B cell (primary cell): ENCODE measurements at regions not wholly inside any gene's neighbourhood (a gene's known extent, or its start where the extent isn't known, plus 50 kb on each side); places are given as distances from the start of the nearest gene placed in this dataset.

Experiments
- ATAC-seq: fragments of 200-7000 bp; cut with Tn5 transposase; one replicate; pipeline ENCODE4 v1.10.0; 2021; ENCODE audit warnings: low read depth, mild to moderate bottlenecking, moderate number of reproducible peaks, moderate library complexity
- CTCF ChIA-PET: fragments of 350-600 bp; sonication (Branson Sonifier 250); formaldehyde crosslinking; loops from one replicate; lab custom pipeline; 2021; ENCODE audit warnings: antibody characterized with exemption, inconsistent platforms; lab: Charles Lee
- POLR2A ChIA-PET: fragments of 350-600 bp; sonication (Branson Sonifier 250); formaldehyde crosslinking; loops from one replicate; lab custom pipeline; 2021; ENCODE audit warnings: antibody characterized with exemption; lab: Charles Lee
- DNase-seq: peaks from one replicate; pipeline ENCODE4 v3.0.0; 2013
- H2AFZ ChIP-seq: 2 replicates; pipeline ENCODE4 v1.6.1; 2012; ENCODE audit warnings: mild to moderate bottlenecking, low read depth, low read length; ENCODE audit not compliant: insufficient read depth, poor library complexity, severe bottlenecking
- H3K27ac ChIP-seq, 2 donors: 1 replicate in 1 of 2; 2 replicates in 1 of 2; pipeline ENCODE4 v1.5.1; 2012 to 2013; ENCODE audit warnings: low read length in 2 of 2, mild to moderate bottlenecking in 2 of 2, moderate library complexity in 1 of 2
- H3K27me3 ChIP-seq, 4 experiments: fragments of 200-600 bp in 1 of 4; sonication (generic) in 1 of 4; replicated peaks in 1 of 4; 1 replicate in 2 of 4; 2 replicates in 2 of 4; pipeline versions ENCODE4 v1.6.1 to v1.7.0; 2013 to 2016; ENCODE audit warnings: low read length in 3 of 4, mild to moderate bottlenecking in 2 of 4, mixed read lengths in 1 of 4, moderate library complexity in 1 of 4; ENCODE audit not compliant: insufficient read depth in 4 of 4, control insufficient read depth in 3 of 4; ENCODE audit errors: control extremely low read depth in 1 of 4
- H3K36me3 ChIP-seq, 2 experiments: replicated peaks in 1 of 2; 1 replicate in 1 of 2; 2 replicates in 1 of 2; pipeline versions ENCODE4 v1.6.1 to v1.7.1; 2013; ENCODE audit warnings: low read length in 1 of 2; ENCODE audit not compliant: insufficient read depth in 2 of 2, control insufficient read depth in 1 of 2; ENCODE audit errors: control extremely low read depth in 1 of 2, extremely low read depth in 1 of 2
- H3K4me1 ChIP-seq, 2 donors: fragments of 200-600 bp in 1 of 2; sonication (generic) in 1 of 2; 1 replicate in 1 of 2; 2 replicates in 1 of 2; pipeline versions ENCODE4 v1.5.1 to v1.6.1; 2013 to 2017; ENCODE audit warnings: low read length in 2 of 2; ENCODE audit not compliant: control insufficient read depth in 2 of 2, insufficient read depth in 2 of 2
- H3K4me2 ChIP-seq: replicated peaks from 2 replicates; pipeline ENCODE3; 2012; ENCODE audit warnings: mild to moderate bottlenecking, low read depth, low read length; ENCODE audit not compliant: poor library complexity, severe bottlenecking
- H3K4me3 ChIP-seq, 5 experiments: fragments of 200-600 bp in 1 of 5; sonication (generic) in 1 of 5; 1 replicate in 3 of 5; 2 replicates in 2 of 5; pipeline versions ENCODE4 v1.5.1 to v1.7.0; 2011 to 2016; ENCODE audit warnings: low read length in 4 of 5, mild to moderate bottlenecking in 4 of 5, low read depth in 2 of 5, control low read depth in 1 of 5, moderate library complexity in 1 of 5; ENCODE audit not compliant: insufficient read depth in 1 of 5; ENCODE audit errors: control extremely low read depth in 1 of 5, extremely low read depth in 1 of 5
- H3K79me2 ChIP-seq: fragments of 200-600 bp; sonication (generic); one replicate; pipeline ENCODE4 v1.6.0; 2016; ENCODE audit warnings: low read length; ENCODE audit not compliant: control insufficient read depth, insufficient read depth
- H3K9ac ChIP-seq: fragments of 200-600 bp; sonication (generic); 2 replicates; pipeline ENCODE4 v1.6.1; 2017; ENCODE audit warnings: mild to moderate bottlenecking, low read length, moderate library complexity
- H3K9me3 ChIP-seq, 3 donors: one replicate each; pipeline versions ENCODE4 v1.6.1 to v1.7.1; 2013; ENCODE audit warnings: low read length in 2 of 3; ENCODE audit not compliant: control insufficient read depth in 2 of 3, insufficient read depth in 1 of 3; ENCODE audit errors: control extremely low read depth in 1 of 3
- H4K20me1 ChIP-seq: 2 replicates; pipeline ENCODE4 v1.6.0; 2012; ENCODE audit warnings: mild to moderate bottlenecking, low read length; ENCODE audit not compliant: insufficient read depth, control insufficient read depth, poor library complexity, severe bottlenecking
- H3K27ac Mint-ChIP-seq: one replicate; pipeline ENCODE4 v1.8.0; 2021; ENCODE audit warnings: mixed read lengths
- H3K27me3 Mint-ChIP-seq: one replicate; pipeline ENCODE4 v1.8.0; 2021; ENCODE audit warnings: mixed read lengths
- H3K4me1 Mint-ChIP-seq: one replicate; pipeline ENCODE4 v1.8.0; 2021; ENCODE audit warnings: mixed read lengths
- H3K4me3 Mint-ChIP-seq: one replicate; pipeline ENCODE4 v1.8.0; 2021; ENCODE audit warnings: mixed read lengths
- H3K9me3 Mint-ChIP-seq: one replicate; pipeline ENCODE4 v1.8.0; 2022; ENCODE audit warnings: mixed read lengths; ENCODE audit not compliant: insufficient read depth
- EZH2 ChIP-seq: IDR thresholded peaks from 2 replicates; pipeline ENCODE4 v1.6.1; 2012; ENCODE audit warnings: borderline replicate concordance, low read depth, mild to moderate bottlenecking, moderate library complexity, low read length; ENCODE audit not compliant: insufficient read depth, poor library complexity, severe bottlenecking
- WGBS: methylation state at CpG from one replicate; pipeline ENCODE4 v1.1.5; 2013; ENCODE audit warnings: missing lambda C conversion rate; ENCODE audit not compliant: insufficient coverage; 5-methylcytosine and 5-hydroxymethylcytosine counted together
- intact Hi-C: fragments of 100-400 bp; cut with micrococcal nuclease; formaldehyde crosslinking; loops from one replicate; pipeline ENCODE4 v1.10.0; 2022
- TF ChIP-seq, protein P1 (sequence below): fragments of 200-600 bp; IDR thresholded peaks from one replicate; pipeline ENCODE4 v1.8.0; 2022; ENCODE audit warnings: antibody characterized with exemption, mild to moderate bottlenecking

DNA sequence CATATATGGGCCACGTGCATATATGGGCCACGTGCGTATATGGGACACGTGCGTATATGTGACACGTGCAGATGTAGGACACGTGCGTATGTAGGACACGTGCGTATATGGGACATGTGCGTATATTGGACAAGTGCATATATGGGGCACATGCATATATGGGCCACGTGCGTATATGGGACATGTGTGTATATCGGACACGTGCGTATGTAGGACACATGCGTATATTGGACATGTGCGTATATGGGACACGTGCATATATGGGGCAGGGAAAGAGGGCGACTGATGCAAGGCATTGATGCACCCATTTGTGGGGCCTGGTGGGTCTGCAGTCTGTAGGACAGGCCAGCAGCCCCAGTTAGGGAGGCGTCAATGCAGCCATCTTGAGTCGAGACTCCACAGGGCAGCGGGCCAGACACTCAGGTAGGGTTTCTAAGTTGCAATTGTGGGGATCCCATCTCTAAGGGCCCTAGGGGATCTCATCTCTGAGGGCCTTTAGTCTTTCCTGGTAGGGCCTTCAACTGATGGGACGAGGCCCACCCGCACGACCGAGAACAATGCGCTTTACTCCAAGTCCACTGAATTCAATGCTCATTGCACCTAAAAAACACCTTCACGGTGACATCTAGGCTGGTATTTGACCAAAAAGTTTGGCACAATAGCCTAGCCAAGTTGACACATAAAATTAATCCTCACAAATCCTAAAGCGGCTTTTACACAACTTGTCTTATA lies 92.3 kb upstream of the ZNF516 start:
- Histone ChIP-seq H4K20me1 (no peaks in the 10 kb centered on the region), H3K4me3 (no peak overlapping the region), H3K27me3 (peaks cover 0 to 17% (median 3%) of the 10 kb centered on the region in 4 experiments), H3K4me1 (no peaks in the 10 kb centered on the region), H3K9me3 (no peaks in the 10 kb centered on the region), H3K36me3 (no peaks in the 10 kb centered on the region), H3K79me2 (no peaks in the 10 kb centered on the region), H3K27ac (no peak overlapping the region), H3K9ac (no peak overlapping the region), H3K4me2 (no peak overlapping the region), H2AFZ (no peak overlapping the region)
- peaks cover 3% of the 10 kb centered on the region for H3K9me3 Mint-ChIP-seq
- H3K4me1 Mint-ChIP-seq = peaks cover 6% of the 10 kb centered on the region
- H3K27me3 Mint-ChIP-seq = peaks cover 25% of the 10 kb centered on the region
- ATAC-seq (no peak), DNase-seq (no peak)
- no peak overlapping the region for H3K27ac Mint-ChIP-seq
- intact Hi-C loops = no loop called here
- CTCF ChIA-PET = no interaction called here
- 97% methylated on average over 28 of the region's 30 CpGs for WGBS
- no peak overlapping the region for H3K4me3 Mint-ChIP-seq
- no peak for TF ChIP-seq EZH2
- TF ChIP-seq, protein P1, sequence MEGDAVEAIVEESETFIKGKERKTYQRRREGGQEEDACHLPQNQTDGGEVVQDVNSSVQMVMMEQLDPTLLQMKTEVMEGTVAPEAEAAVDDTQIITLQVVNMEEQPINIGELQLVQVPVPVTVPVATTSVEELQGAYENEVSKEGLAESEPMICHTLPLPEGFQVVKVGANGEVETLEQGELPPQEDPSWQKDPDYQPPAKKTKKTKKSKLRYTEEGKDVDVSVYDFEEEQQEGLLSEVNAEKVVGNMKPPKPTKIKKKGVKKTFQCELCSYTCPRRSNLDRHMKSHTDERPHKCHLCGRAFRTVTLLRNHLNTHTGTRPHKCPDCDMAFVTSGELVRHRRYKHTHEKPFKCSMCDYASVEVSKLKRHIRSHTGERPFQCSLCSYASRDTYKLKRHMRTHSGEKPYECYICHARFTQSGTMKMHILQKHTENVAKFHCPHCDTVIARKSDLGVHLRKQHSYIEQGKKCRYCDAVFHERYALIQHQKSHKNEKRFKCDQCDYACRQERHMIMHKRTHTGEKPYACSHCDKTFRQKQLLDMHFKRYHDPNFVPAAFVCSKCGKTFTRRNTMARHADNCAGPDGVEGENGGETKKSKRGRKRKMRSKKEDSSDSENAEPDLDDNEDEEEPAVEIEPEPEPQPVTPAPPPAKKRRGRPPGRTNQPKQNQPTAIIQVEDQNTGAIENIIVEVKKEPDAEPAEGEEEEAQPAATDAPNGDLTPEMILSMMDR = no peak
- POLR2A ChIA-PET = no interaction called here

- H4K20me1 ChIP-seq = no peaks in the 10 kb centered on the region
- H3K27me3 Mint-ChIP-seq = peaks cover 16% of the 10 kb centered on the region
- H3K4me3 Mint-ChIP-seq = no peak overlapping the region
- H2AFZ ChIP-seq = no peak overlapping the region
- ChIA-PET CTCF (no interaction called here), POLR2A (no interaction called here)
- no peak overlapping the region for H3K4me3 ChIP-seq
- H3K9ac ChIP-seq = no peak overlapping the region
- no peak overlapping the region for H3K4me2 ChIP-seq
- H3K4me1 Mint-ChIP-seq = peaks cover 6% of the 10 kb centered on the region
- no peaks in the 10 kb centered on the region for H3K9me3 Mint-ChIP-seq
- TF ChIP-seq, protein P1 = no peak
- no peak for TF ChIP-seq EZH2
- ATAC-seq (no peak), DNase-seq (no peak)
- intact Hi-C loops = no loop called here
- H3K79me2 ChIP-seq = no peaks in the 10 kb centered on the region
- H3K9me3 ChIP-seq = peaks cover 0 to 3% (median 0%) of the 10 kb centered on the region in 3 donors
- WGBS = 77% methylated on average over 9 of the region's 18 CpGs
- H3K4me1 ChIP-seq = no peaks in the 10 kb centered on the region
- no peaks in the 10 kb centered on the region for H3K36me3 ChIP-seq
- H3K27ac ChIP-seq = no peak overlapping the region
- H3K27me3 ChIP-seq = peaks cover 0 to 4% (median under 1%) of the 10 kb centered on the region in 4 experiments
- no peak overlapping the region for H3K27ac Mint-ChIP-seq
These were observed 89.6 kb upstream of the ZNF516 start for GRCh38 chr18:76584414-76585310.
